ENCODE measurements at regions not wholly inside any gene's neighbourhood (a gene's known extent, or its start where the extent isn't known, plus 50 kb on each side); places are given as distances from the start of the nearest gene placed in this dataset.

DNA sequence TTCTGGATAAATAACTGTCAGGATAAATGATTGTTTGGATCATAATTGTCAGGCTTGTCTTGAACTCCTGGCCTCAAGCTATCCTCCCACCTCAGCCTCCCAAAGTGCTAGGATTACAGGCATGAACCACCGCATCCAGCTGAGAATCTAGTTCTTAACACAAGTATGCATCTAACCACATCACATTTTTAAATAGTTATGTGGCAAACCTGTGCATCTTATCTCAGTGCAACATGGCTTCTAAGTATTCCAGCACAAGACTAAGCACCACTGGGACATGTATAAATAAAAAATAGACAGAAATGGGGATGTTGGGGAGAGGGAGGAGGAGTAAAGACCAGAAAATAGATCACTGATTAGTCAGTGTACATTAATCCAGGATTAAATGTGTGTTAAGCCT lies 74.7 kb upstream of the TBL1X start:
- TF ChIP-seq, protein P1, sequence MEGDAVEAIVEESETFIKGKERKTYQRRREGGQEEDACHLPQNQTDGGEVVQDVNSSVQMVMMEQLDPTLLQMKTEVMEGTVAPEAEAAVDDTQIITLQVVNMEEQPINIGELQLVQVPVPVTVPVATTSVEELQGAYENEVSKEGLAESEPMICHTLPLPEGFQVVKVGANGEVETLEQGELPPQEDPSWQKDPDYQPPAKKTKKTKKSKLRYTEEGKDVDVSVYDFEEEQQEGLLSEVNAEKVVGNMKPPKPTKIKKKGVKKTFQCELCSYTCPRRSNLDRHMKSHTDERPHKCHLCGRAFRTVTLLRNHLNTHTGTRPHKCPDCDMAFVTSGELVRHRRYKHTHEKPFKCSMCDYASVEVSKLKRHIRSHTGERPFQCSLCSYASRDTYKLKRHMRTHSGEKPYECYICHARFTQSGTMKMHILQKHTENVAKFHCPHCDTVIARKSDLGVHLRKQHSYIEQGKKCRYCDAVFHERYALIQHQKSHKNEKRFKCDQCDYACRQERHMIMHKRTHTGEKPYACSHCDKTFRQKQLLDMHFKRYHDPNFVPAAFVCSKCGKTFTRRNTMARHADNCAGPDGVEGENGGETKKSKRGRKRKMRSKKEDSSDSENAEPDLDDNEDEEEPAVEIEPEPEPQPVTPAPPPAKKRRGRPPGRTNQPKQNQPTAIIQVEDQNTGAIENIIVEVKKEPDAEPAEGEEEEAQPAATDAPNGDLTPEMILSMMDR (IDR thresholded peaks at IDR 0.05 in 8 of 11, conservative IDR thresholded peaks at IDR 0.05 in 3 of 11), result no peak
- TF ChIP-seq POLR2A (IDR thresholded peaks at IDR 0.05), result no peak
